Neural cell (in vitro differentiated cells): ENCODE measurements at regions not wholly inside any gene's neighbourhood (a gene's known extent, or its start where the extent isn't known, plus 50 kb on each side); places are given as distances from the start of the nearest gene placed in this dataset.

Experiments used
- H2AFZ ChIP-seq: fragments of 200-600, 300-800 bp; sonication (generic), shearing (Covaris generic); 2 replicates; pipeline ENCODE4 v1.6.0; 2014; ENCODE audit warnings: low read depth, mild to moderate bottlenecking, antibody characterized with exemption, low read length, moderate library complexity
- H3F3A ChIP-seq: fragments of 200-600 bp; shearing (Covaris generic); 2 replicates; pipeline ENCODE4 v1.6.1; 2016; ENCODE audit warnings: mild to moderate bottlenecking, moderate library complexity, mixed read lengths, antibody characterized with exemption, low read length; ENCODE audit not compliant: insufficient read depth, poor library complexity, severe bottlenecking
- H3K27ac ChIP-seq: fragments of 200-600, 300-800 bp; sonication (generic), shearing (Covaris generic); 2 replicates; pipeline ENCODE4 v1.5.1; 2014; ENCODE audit warnings: mild to moderate bottlenecking, low read length, moderate library complexity
- H3K27me3 ChIP-seq: fragments of 300-800, 200-600 bp; sonication (generic), shearing (Covaris generic); 2 replicates; pipeline ENCODE4 v1.6.0; 2014; ENCODE audit warnings: mild to moderate bottlenecking, low read depth, low read length, moderate library complexity; ENCODE audit not compliant: insufficient read depth
- H3K36me3 ChIP-seq: fragments of 300-800, 200-600 bp; sonication (generic), shearing (Covaris generic); 2 replicates; pipeline ENCODE4 v1.5.1; 2014; ENCODE audit warnings: mild to moderate bottlenecking, antibody characterized with exemption, low read length, moderate library complexity; ENCODE audit not compliant: insufficient read depth
- H3K4me2 ChIP-seq: fragments of 300-800, 200-600 bp; sonication (generic), shearing (Covaris generic); 2 replicates; pipeline ENCODE4 v1.6.0; 2014; ENCODE audit warnings: mild to moderate bottlenecking, low read length
- H3K4me3 ChIP-seq: fragments of 300-800, 200-600 bp; sonication (generic), shearing (Covaris generic); 2 replicates; pipeline ENCODE4 v1.5.1; 2014; ENCODE audit warnings: mild to moderate bottlenecking, low read length, moderate library complexity
- H3K79me2 ChIP-seq: fragments of 200-600 bp; shearing (Covaris generic); replicated peaks from 2 replicates; pipeline ENCODE4 v1.6.0; 2014; ENCODE audit warnings: mild to moderate bottlenecking, low read length, moderate library complexity; ENCODE audit not compliant: insufficient read depth
- H3K9ac ChIP-seq: fragments of 300-800, 200-600 bp; sonication (generic), shearing (Covaris generic); 2 replicates; pipeline ENCODE4 v1.6.1; 2016; ENCODE audit warnings: mild to moderate bottlenecking, low read length, mixed read lengths
- H3K9me2 ChIP-seq: fragments of 200-600 bp; shearing (Covaris generic); 2 replicates; pipeline ENCODE4 v1.6.1; 2016; ENCODE audit warnings: mild to moderate bottlenecking, low read length, mixed read lengths; ENCODE audit not compliant: insufficient read depth
- H3K9me3 ChIP-seq: fragments of 200-600, 300-800 bp; sonication (generic), shearing (Covaris generic); 2 replicates; pipeline ENCODE4 v1.6.1; 2016; ENCODE audit warnings: mild to moderate bottlenecking, mixed run types, low read length, moderate library complexity, mixed read lengths
- H4K20me1 ChIP-seq: fragments of 200-600 bp; shearing (Covaris generic); 2 replicates; pipeline ENCODE4 v1.6.1; 2016; ENCODE audit warnings: mild to moderate bottlenecking, mixed run types; ENCODE audit not compliant: insufficient read depth
- CTCF ChIP-seq: fragments of 450-650 bp; IDR thresholded peaks from 2 replicates; pipeline ENCODE4 v1.5.1; 2014; ENCODE audit warnings: antibody characterized with exemption, mild to moderate bottlenecking, moderate library complexity; ENCODE audit not compliant: poor library complexity, severe bottlenecking
- EP300 ChIP-seq: fragments of 450-650 bp; conservative IDR thresholded peaks from 2 replicates; pipeline ENCODE4 v1.6.1; 2014; ENCODE audit warnings: antibody characterized with exemption, mild to moderate bottlenecking, moderate library complexity; ENCODE audit not compliant: poor library complexity, severe bottlenecking
- EZH2 ChIP-seq: fragments of 200-600, 300-800 bp; shearing (Covaris generic), sonication (generic); IDR thresholded peaks from 2 replicates; pipeline ENCODE4 v1.6.1; 2014; ENCODE audit warnings: antibody characterized with exemption, low read length, borderline replicate concordance, mild to moderate bottlenecking; ENCODE audit not compliant: insufficient read depth, poor library complexity, severe bottlenecking
- MXI1 ChIP-seq: fragments of 450-650 bp; conservative IDR thresholded peaks from 2 replicates; pipeline ENCODE4 v1.6.1; 2014; ENCODE audit warnings: antibody characterized with exemption, mild to moderate bottlenecking; ENCODE audit not compliant: poor library complexity, severe bottlenecking
- POLR2AphosphoS5 ChIP-seq: IDR thresholded peaks from 2 replicates; pipeline ENCODE4 v1.6.1; 2012
- RAD21 ChIP-seq: fragments of 450-650 bp; conservative IDR thresholded peaks from 2 replicates; pipeline ENCODE4 v1.6.1; 2014; ENCODE audit warnings: antibody characterized with exemption, mild to moderate bottlenecking, moderate library complexity
- REST ChIP-seq: IDR thresholded peaks from 2 replicates; pipeline ENCODE4 v1.6.1; 2012; ENCODE audit warnings: borderline replicate concordance
- SMC3 ChIP-seq: fragments of 450-650 bp; conservative IDR thresholded peaks from 2 replicates; pipeline ENCODE4 v1.6.1; 2014; ENCODE audit warnings: antibody characterized with exemption, mild to moderate bottlenecking, moderate library complexity; ENCODE audit not compliant: poor library complexity
- TAF1 ChIP-seq: IDR thresholded peaks from 2 replicates; pipeline ENCODE4 v1.6.1; 2012; ENCODE audit warnings: low read depth

- TF ChIP-seq RAD21: no peak
- no peak for TF ChIP-seq POLR2AphosphoS5
- TF ChIP-seq EP300: no peak
- TF ChIP-seq REST: no peak
- TF ChIP-seq EZH2: no peak
- no peak for TF ChIP-seq MXI1
- no peak for TF ChIP-seq SMC3
- no peak for TF ChIP-seq CTCF
- TF ChIP-seq TAF1: no peak
- no peaks in the 10 kb centered on the region for H3K79me2 ChIP-seq
- H3K9me2 ChIP-seq: no peaks in the 10 kb centered on the region
- H3K9me3 ChIP-seq: no peaks in the 10 kb centered on the region
- H2AFZ ChIP-seq: no peak overlapping the region
- H3K27me3 ChIP-seq: no peaks in the 10 kb centered on the region
- no peaks in the 10 kb centered on the region for H3F3A ChIP-seq
- H3K27ac ChIP-seq: no peak overlapping the region
- H3K9ac ChIP-seq: no peak overlapping the region
- H3K4me2 ChIP-seq: no peak overlapping the region
- no peak overlapping the region for H3K4me3 ChIP-seq
- H4K20me1 ChIP-seq: no peaks in the 10 kb centered on the region
- no peaks in the 10 kb centered on the region for H3K36me3 ChIP-seq
Observed at GRCh38 chr4:169847171-169847570, 89.4 kb upstream of the HPF1 start.

GRCh38 chr4:169846396-169846795 lies 88.7 kb upstream of the HPF1 start:
- Histone ChIP-seq H3K79me2 (no peaks in the 10 kb centered on the region), H3K27ac (no peak overlapping the region), H4K20me1 (no peaks in the 10 kb centered on the region), H3K9me3 (no peaks in the 10 kb centered on the region), H3K4me2 (no peak overlapping the region), H3F3A (no peaks in the 10 kb centered on the region), H2AFZ (no peak overlapping the region), H3K36me3 (no peaks in the 10 kb centered on the region), H3K27me3 (no peaks in the 10 kb centered on the region), H3K4me3 (no peak overlapping the region), H3K9ac (no peak overlapping the region), H3K9me2 (no peaks in the 10 kb centered on the region)
- no peak for TF ChIP-seq MXI1
- TF ChIP-seq CTCF: no peak
- no peak for TF ChIP-seq POLR2AphosphoS5
- TF ChIP-seq REST: no peak
- no peak for TF ChIP-seq EZH2
- no peak for TF ChIP-seq TAF1
- TF ChIP-seq EP300: no peak
- no peak for TF ChIP-seq SMC3
- TF ChIP-seq RAD21: no peak
